Adrenal gland (tissue), 9 donors: ENCODE measurements at regions not wholly inside any gene's neighbourhood (a gene's known extent, or its start where the extent isn't known, plus 50 kb on each side); places are given as distances from the start of the nearest gene placed in this dataset.
A peak's percentile ranks its signal among the peaks of the same experiment; 100 is the strongest.

Experiments
- DNase-seq, 7 donors: peaks; one replicate each; pipeline ENCODE4 v3.0.0-alpha.2; 2019 to 2020
- H3K27ac ChIP-seq, 5 donors: fragments of 200-600 bp; sonication (generic) in 4 of 5; 1 replicate in 3 of 5; 2 replicates in 2 of 5; pipeline versions ENCODE4 v1.5.1 to v1.8.0; 2016 to 2020; ENCODE audit warnings: mild to moderate bottlenecking in 1 of 5
- H3K27me3 ChIP-seq: fragments of 200-600 bp; 2 replicates; pipeline ENCODE4 v1.8.0; 2021
- H3K36me3 ChIP-seq, 2 donors: fragments of 200-600 bp; replicated peaks in 1 of 2; 1 replicate in 1 of 2; 2 replicates in 1 of 2; pipeline versions ENCODE4 v1.5.1 to v1.8.0; 2018 to 2022
- H3K4me1 ChIP-seq, 2 donors: fragments of 200-600 bp; replicated peaks in 1 of 2; 1 replicate in 1 of 2; 2 replicates in 1 of 2; pipeline versions ENCODE4 v1.5.1 to v1.8.0; 2018 to 2021
- H3K4me3 ChIP-seq, 4 donors: fragments of 200-600 bp; sonication (generic) in 3 of 4; one replicate each; pipeline ENCODE4 v1.5.1; 2016 to 2018
- H3K9me3 ChIP-seq, 3 donors: fragments of 200-600 bp; sonication (generic) in 1 of 3; replicated peaks in 1 of 3; 1 replicate in 2 of 3; 2 replicates in 1 of 3; pipeline versions ENCODE4 v1.5.1 to v1.8.0; 2016 to 2021
- POLR2A ChIP-seq, 2 donors: fragments of 450-650 bp; IDR thresholded peaks; one replicate each; pipeline ENCODE4 v1.6.1; 2017; ENCODE audit warnings: antibody characterized with exemption in 2 of 2, mild to moderate bottlenecking in 2 of 2, moderate library complexity in 1 of 2
- WGBS, 4 donors: extraction: QIAGEN DNeasy Blood & Tissue Kit in 2 of 4; methylation state at CpG; one replicate each; pipeline versions ENCODE4 v1.1.5 to v1.1.7; 2013 to 2017; 5-methylcytosine and 5-hydroxymethylcytosine counted together
- intact Hi-C, 2 donors: fragments of 100-400 bp; cut with DNase I; formaldehyde crosslinking; loops; one replicate each; pipeline versions ENCODE4 v1.14.1 to v1.15.0; 2022 to 2023
- TF ChIP-seq, protein P1 (sequence below), 6 experiments: fragments of 450-650 bp in 4 of 6; fragments of 200-600 bp in 2 of 6; sonication (generic) in 1 of 6; IDR thresholded peaks; 1 replicate in 5 of 6; 2 replicates in 1 of 6; pipeline versions ENCODE4 v1.5.1 to v1.8.0; 2016 to 2021; ENCODE audit warnings: antibody characterized with exemption in 6 of 6, mild to moderate bottlenecking in 2 of 6, moderate library complexity in 1 of 6
- donor health status: healthy with polysubstance abuse.
- donor health status: Bipolar disorder and iron deficiency.
- donor health status: DM: yes; HTN: yes; CAD: no.
- donor health status: DM: no; HTN: no; CAD: no.
- donor health status: DM: no; HTN: no; CAD: no.

- TF ChIP-seq, protein P1, sequence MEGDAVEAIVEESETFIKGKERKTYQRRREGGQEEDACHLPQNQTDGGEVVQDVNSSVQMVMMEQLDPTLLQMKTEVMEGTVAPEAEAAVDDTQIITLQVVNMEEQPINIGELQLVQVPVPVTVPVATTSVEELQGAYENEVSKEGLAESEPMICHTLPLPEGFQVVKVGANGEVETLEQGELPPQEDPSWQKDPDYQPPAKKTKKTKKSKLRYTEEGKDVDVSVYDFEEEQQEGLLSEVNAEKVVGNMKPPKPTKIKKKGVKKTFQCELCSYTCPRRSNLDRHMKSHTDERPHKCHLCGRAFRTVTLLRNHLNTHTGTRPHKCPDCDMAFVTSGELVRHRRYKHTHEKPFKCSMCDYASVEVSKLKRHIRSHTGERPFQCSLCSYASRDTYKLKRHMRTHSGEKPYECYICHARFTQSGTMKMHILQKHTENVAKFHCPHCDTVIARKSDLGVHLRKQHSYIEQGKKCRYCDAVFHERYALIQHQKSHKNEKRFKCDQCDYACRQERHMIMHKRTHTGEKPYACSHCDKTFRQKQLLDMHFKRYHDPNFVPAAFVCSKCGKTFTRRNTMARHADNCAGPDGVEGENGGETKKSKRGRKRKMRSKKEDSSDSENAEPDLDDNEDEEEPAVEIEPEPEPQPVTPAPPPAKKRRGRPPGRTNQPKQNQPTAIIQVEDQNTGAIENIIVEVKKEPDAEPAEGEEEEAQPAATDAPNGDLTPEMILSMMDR (IDR thresholded peaks at IDR 0.05): no peak
- TF ChIP-seq POLR2A (IDR thresholded peaks at IDR 0.05): no peak
- no peaks in the 10 kb centered on the region for H3K9me3 ChIP-seq
- 83 to 98% (median 88%) methylated on average over 2 of the region's 2 CpGs for WGBS, 4 donors
- H3K4me1 ChIP-seq: peaks cover 0 to 6% of the 10 kb centered on the region in 2 donors
- no peak overlapping the region for H3K4me3 ChIP-seq
- DNase-seq: no peak
- H3K27ac ChIP-seq: peak overlapping the region in 2 of 5 donors; percentile 68 to 74
- no peaks in the 10 kb centered on the region for H3K36me3 ChIP-seq
- intact Hi-C loops: no loop called here
- no peaks in the 10 kb centered on the region for H3K27me3 ChIP-seq
These were observed 118.2 kb upstream of the RPS23 start for GRCh38 chr5:82396396-82396795.

DNA sequence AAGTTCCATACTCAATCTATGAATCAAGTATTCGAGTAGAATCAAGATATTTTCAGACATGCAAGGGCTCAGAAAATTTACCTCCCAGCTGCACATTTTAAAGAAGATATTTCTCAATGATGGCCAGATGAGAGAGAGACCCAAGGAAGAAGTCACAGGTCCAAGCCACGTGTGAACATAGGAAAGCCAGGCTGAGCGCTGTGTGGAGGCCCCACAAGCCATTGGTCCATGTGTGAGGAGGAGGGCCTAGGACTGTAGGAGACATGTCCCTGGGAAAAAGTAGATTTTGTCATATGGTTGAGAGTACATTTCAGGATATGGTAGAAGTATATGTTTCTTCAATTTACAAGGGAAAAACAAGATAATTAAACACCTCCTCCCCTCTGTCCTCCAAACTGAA, 115.8 kb upstream of the RPS23 start:
- no peak for DNase-seq
- no peak overlapping the region for H3K27ac ChIP-seq
- H3K36me3 ChIP-seq: no peaks in the 10 kb centered on the region
- 90 to 97% (median 93%) methylated on average over 3 of the region's 3 CpGs for WGBS, 4 donors
- no peaks in the 10 kb centered on the region for H3K27me3 ChIP-seq
- no peak overlapping the region for H3K4me3 ChIP-seq
- peaks cover 0 to 13% of the 10 kb centered on the region in 2 donors for H3K4me1 ChIP-seq
- TF ChIP-seq, protein P1 (IDR thresholded peaks at IDR 0.05): no peak
- TF ChIP-seq POLR2A (IDR thresholded peaks at IDR 0.05): no peak
- no peaks in the 10 kb centered on the region for H3K9me3 ChIP-seq
- intact Hi-C loops: no loop called here

DNA sequence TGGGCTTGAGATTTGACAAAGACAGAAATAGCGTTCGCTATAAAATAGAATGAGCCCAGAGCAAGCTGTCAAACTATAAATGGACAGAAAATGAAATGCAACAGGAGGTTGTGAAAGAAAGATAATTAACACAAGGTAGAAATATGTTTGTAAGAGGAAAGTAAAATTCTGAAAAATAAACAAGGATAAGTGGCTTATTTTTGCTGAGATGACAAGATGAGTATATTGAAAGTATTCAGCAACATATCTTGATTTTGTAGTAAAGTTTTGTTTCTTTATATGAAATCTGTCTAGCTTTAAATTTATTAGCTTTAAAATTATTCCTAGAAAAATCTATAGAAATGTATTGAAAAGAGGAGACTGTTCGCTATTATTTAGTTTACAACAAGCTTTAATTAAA, 111.9 kb upstream of the RPS23 start:
- Histone ChIP-seq H3K27ac (peak overlapping the region in 3 of 5 donors; percentile 64 to 97 (median 88)), H3K36me3 (no peaks in the 10 kb centered on the region), H3K27me3 (no peaks in the 10 kb centered on the region), H3K4me3 (no peak overlapping the region), H3K4me1 (peaks cover 16 to 37% of the 10 kb centered on the region in 2 donors), H3K9me3 (no peaks in the 10 kb centered on the region)
- 96 to 98% (median 97%) methylated on average over 3 of the region's 3 CpGs for WGBS, 4 donors
- TF ChIP-seq POLR2A (IDR thresholded peaks at IDR 0.05): no peak
- TF ChIP-seq, protein P1 (IDR thresholded peaks at IDR 0.05): no peak
- no peak for DNase-seq
- intact Hi-C loops: no loop called here

GRCh38 chr5:82389347-82389746, 111.2 kb upstream of the RPS23 start:
- TF ChIP-seq, protein P1 (IDR thresholded peaks at IDR 0.05): no peak
- TF ChIP-seq POLR2A (IDR thresholded peaks at IDR 0.05): no peak
- DNase-seq: peak in 1 of 7 donors; percentile 20
- no peaks in the 10 kb centered on the region for H3K27me3 ChIP-seq
- H3K4me3 ChIP-seq: peak overlapping the region in 1 of 4 donors; percentile 23
- 67 to 89% (median 79%) methylated on average over 2 of the region's 2 CpGs for WGBS, 4 donors
- H3K27ac ChIP-seq: peak overlapping the region; percentile 47 to 97 (median 87)
- peaks cover 16 to 37% of the 10 kb centered on the region in 2 donors for H3K4me1 ChIP-seq
- no peaks in the 10 kb centered on the region for H3K9me3 ChIP-seq
- intact Hi-C loops: no loop called here
- H3K36me3 ChIP-seq: no peaks in the 10 kb centered on the region
